ENCODE measurements at regions not wholly inside any gene's neighbourhood (a gene's known extent, or its start where the extent isn't known, plus 50 kb on each side); places are given as distances from the start of the nearest gene placed in this dataset.
"Not testable (repeated sequence)": the region's sequence is repeated elsewhere in the genome, so short reads cannot be mapped to it uniquely, and the experiment has no call there.

- ATAC-seq, result no peak
- DNase-seq (ENCODE audit: low spot score in 2 of 2), result no peak
- Mint-ChIP-seq H3K9me3 (peaks cover 1 to 16% of the 10 kb centered on the region in 2 donors), H3K36me3 (peaks cover 0 to 1% of the 10 kb centered on the region in 2 donors), H3K27ac (no peak overlapping the region)
Measured at GRCh38 chr7:113664867-113665266, 253.9 kb downstream of the PPP1R3A start.

GRCh38 chr7:113659416-113659815 lies 259.4 kb downstream of the PPP1R3A start:
- Mint-ChIP-seq H3K36me3 (no peaks in the 10 kb centered on the region), H3K27ac (no peak overlapping the region), H3K9me3 (peaks cover 4% of the 10 kb centered on the region in 2 donors)
- no peak for DNase-seq (ENCODE audit: low spot score in 2 of 2)
- no peak for ATAC-seq

- no peak for ATAC-seq
- no peak for DNase-seq (ENCODE audit: low spot score in 2 of 2)
- Mint-ChIP-seq H3K36me3 (no peaks in the 10 kb centered on the region), H3K27ac (no peak overlapping the region), H3K9me3 (peaks cover 4% of the 10 kb centered on the region in 2 donors)
Measured at GRCh38 chr7:113657603-113658002, 261.2 kb downstream of the PPP1R3A start.

- peaks cover 0 to 4% of the 10 kb centered on the region in 2 donors for H3K9me3 Mint-ChIP-seq
- no peak overlapping the region for H3K27ac Mint-ChIP-seq
- ATAC-seq (no peak), DNase-seq (ENCODE audit: low spot score in 2 of 2) (no peak)
- H3K36me3 Mint-ChIP-seq, result no peaks in the 10 kb centered on the region
Measured at GRCh38 chr7:113652501-113652900, 266.3 kb downstream of the PPP1R3A start.

- no peak for DNase-seq (ENCODE audit: low spot score in 2 of 2)
- H3K9me3 Mint-ChIP-seq, result peaks cover 5 to 10% of the 10 kb centered on the region in 2 donors
- no peaks in the 10 kb centered on the region for H3K36me3 Mint-ChIP-seq
- ATAC-seq, result no peak
- H3K27ac Mint-ChIP-seq, result no peak overlapping the region
Measured at GRCh38 chr7:113649556-113649955, 269.3 kb downstream of the PPP1R3A start.

- H3K36me3 Mint-ChIP-seq, result no peaks in the 10 kb centered on the region
- no peak for DNase-seq (ENCODE audit: low spot score in 2 of 2)
- peaks cover 0 to 10% of the 10 kb centered on the region in 2 donors for H3K9me3 Mint-ChIP-seq
- no peak for ATAC-seq
- H3K27ac Mint-ChIP-seq, result no peak overlapping the region
Measured at GRCh38 chr7:113639221-113639620, 279.6 kb downstream of the PPP1R3A start.

- DNase-seq (ENCODE audit: low spot score in 2 of 2) (no peak), ATAC-seq (no peak)
- H3K9me3 Mint-ChIP-seq, result peaks cover 0 to 7% of the 10 kb centered on the region in 2 donors
- no peaks in the 10 kb centered on the region for H3K36me3 Mint-ChIP-seq
- no peak overlapping the region for H3K27ac Mint-ChIP-seq
Measured at GRCh38 chr7:113636727-113637421, 281.9 kb downstream of the PPP1R3A start.

GRCh38 chr7:113635492-113635891 lies 283.3 kb downstream of the PPP1R3A start:
- DNase-seq (ENCODE audit: low spot score in 2 of 2), result no peak
- ATAC-seq, result no peak
- Mint-ChIP-seq H3K9me3 (no peaks in the 10 kb centered on the region), H3K27ac (no peak overlapping the region), H3K36me3 (no peaks in the 10 kb centered on the region)

- ATAC-seq (no peak), DNase-seq (ENCODE audit: low spot score in 2 of 2) (no peak)
- Mint-ChIP-seq H3K9me3 (peaks cover 0 to 3% of the 10 kb centered on the region in 2 donors), H3K36me3 (no peaks in the 10 kb centered on the region), H3K27ac (no peak overlapping the region)
Measured at GRCh38 chr7:113633073-113633472, 285.7 kb downstream of the PPP1R3A start.

- DNase-seq (ENCODE audit: low spot score in 2 of 2), result no peak
- no peak overlapping the region for H3K27ac Mint-ChIP-seq
- H3K36me3 Mint-ChIP-seq, result no peaks in the 10 kb centered on the region
- H3K9me3 Mint-ChIP-seq, result peaks cover 0 to 3% of the 10 kb centered on the region in 2 donors
- no peak for ATAC-seq
Measured at GRCh38 chr7:113628948-113629847, 289.6 kb downstream of the PPP1R3A start.

GRCh38 chr7:113625494-113626102 lies 293.2 kb downstream of the PPP1R3A start:
- ATAC-seq, result no peak
- peaks cover 5 to 10% of the 10 kb centered on the region in 2 donors for H3K9me3 Mint-ChIP-seq
- DNase-seq (ENCODE audit: low spot score in 2 of 2), result no peak
- no peak overlapping the region for H3K27ac Mint-ChIP-seq
- no peaks in the 10 kb centered on the region for H3K36me3 Mint-ChIP-seq

GRCh38 chr7:113622796-113623195 lies 296.0 kb downstream of the PPP1R3A start:
- H3K27ac Mint-ChIP-seq, result no peak overlapping the region
- peaks cover 9 to 13% of the 10 kb centered on the region in 2 donors for H3K9me3 Mint-ChIP-seq
- peaks cover 0 to 4% of the 10 kb centered on the region in 2 donors for H3K36me3 Mint-ChIP-seq
- ATAC-seq (no peak), DNase-seq (ENCODE audit: low spot score in 2 of 2) (no peak)

- Mint-ChIP-seq H3K27ac (no peak overlapping the region), H3K9me3 (peaks cover 0 to 9% of the 10 kb centered on the region in 2 donors), H3K36me3 (no peaks in the 10 kb centered on the region)
- DNase-seq (ENCODE audit: low spot score in 2 of 2), result no peak
- no peak for ATAC-seq
Measured at GRCh38 chr7:113610572-113610971, 308.2 kb downstream of the PPP1R3A start.

- H3K27ac Mint-ChIP-seq, result no peak overlapping the region
- H3K36me3 Mint-ChIP-seq, result no peaks in the 10 kb centered on the region
- ATAC-seq (no peak), DNase-seq (ENCODE audit: low spot score in 2 of 2) (no peak)
- peaks cover 0 to 9% of the 10 kb centered on the region in 2 donors for H3K9me3 Mint-ChIP-seq
Measured at GRCh38 chr7:113608782-113609181, 310.0 kb downstream of the PPP1R3A start.

- ATAC-seq, result no peak
- H3K9me3 Mint-ChIP-seq, result peaks cover 0 to 15% of the 10 kb centered on the region in 2 donors
- no peak for DNase-seq (ENCODE audit: low spot score in 2 of 2)
- H3K27ac Mint-ChIP-seq, result no peak overlapping the region
- no peaks in the 10 kb centered on the region for H3K36me3 Mint-ChIP-seq
Measured at GRCh38 chr7:113606325-113606724, 312.5 kb downstream of the PPP1R3A start.

GRCh38 chr7:113600428-113600827 lies 318.4 kb downstream of the PPP1R3A start:
- H3K9me3 Mint-ChIP-seq, result peaks cover 4 to 11% of the 10 kb centered on the region in 2 donors
- not testable (repeated sequence) for H3K27ac Mint-ChIP-seq; ATAC-seq; DNase-seq (ENCODE audit: low spot score in 2 of 2); H3K36me3 Mint-ChIP-seq

- not testable (repeated sequence) for ATAC-seq; H3K9me3 Mint-ChIP-seq; DNase-seq (ENCODE audit: low spot score in 2 of 2); H3K27ac Mint-ChIP-seq; H3K36me3 Mint-ChIP-seq
Measured at GRCh38 chr7:113593455-113593854, 325.4 kb downstream of the PPP1R3A start.
